WTC11 (cell line): ENCODE measurements at regions not wholly inside any gene's neighbourhood (a gene's known extent, or its start where the extent isn't known, plus 50 kb on each side); places are given as distances from the start of the nearest gene placed in this dataset.
A peak's percentile ranks its signal among the peaks of the same experiment; 100 is the strongest.

Experiments
- ATAC-seq: fragments of 200-7000 bp; cut with Tn5 transposase; 2 replicates; pipeline ENCODE4 v1.10.0; 2021; ENCODE audit warnings: mild to moderate bottlenecking, moderate library complexity
- CTCF ChIA-PET: fragments of 300-600 bp; sonication (Branson Sonifier 250); formaldehyde crosslinking; loops from one replicate; lab custom pipeline; 2021; ENCODE audit warnings: antibody characterized with exemption; lab: Charles Lee
- POLR2A ChIA-PET: fragments of 350-600 bp; sonication (Branson Sonifier 250); formaldehyde crosslinking; loops from one replicate; lab custom pipeline; 2021; ENCODE audit warnings: antibody characterized with exemption; lab: Charles Lee
- DNase-seq: peaks from one replicate; pipeline ENCODE4 v3.0.0; 2021; ENCODE audit warnings: low spot score
- H3K27ac Mint-ChIP-seq: 2 replicates; pipeline ENCODE4 v1.8.0; 2021; ENCODE audit warnings: mixed read lengths
- H3K27me3 Mint-ChIP-seq: 2 replicates; pipeline ENCODE4 v1.8.0; 2021; ENCODE audit warnings: low read depth, mild to moderate bottlenecking, moderate library complexity, mixed read lengths
- H3K36me3 Mint-ChIP-seq: 2 replicates; pipeline ENCODE4 v1.8.0; 2021; ENCODE audit warnings: mixed read lengths
- H3K4me1 Mint-ChIP-seq: 2 replicates; pipeline ENCODE4 v1.8.0; 2022; ENCODE audit warnings: mixed read lengths
- H3K4me3 Mint-ChIP-seq: 2 replicates; pipeline ENCODE4 v1.8.0; 2021; ENCODE audit warnings: mild to moderate bottlenecking, moderate library complexity, mixed read lengths
- H3K9me3 Mint-ChIP-seq: 2 replicates; pipeline ENCODE4 v1.8.0; 2021; ENCODE audit warnings: mixed read lengths
- FOXJ3 ChIP-seq: sonication (generic); formaldehyde crosslinking; IDR thresholded peaks from 2 replicates; pipeline ENCODE4 v1.9.0; 2021; ENCODE audit warnings: missing genetic modification reagents, mild to moderate bottlenecking, borderline replicate concordance
- GABPB1 ChIP-seq: sonication (generic); formaldehyde crosslinking; IDR thresholded peaks from 2 replicates; pipeline ENCODE4 v1.8.1; 2023; ENCODE audit warnings: mild to moderate bottlenecking, missing genetic modification reagents
- JUN ChIP-seq: sonication (generic); formaldehyde crosslinking; IDR thresholded peaks from 2 replicates; pipeline ENCODE4 v1.8.0; 2023; ENCODE audit warnings: mild to moderate bottlenecking, missing genetic modification reagents
- NR1H2 ChIP-seq: sonication (generic); formaldehyde crosslinking; IDR thresholded peaks from 2 replicates; pipeline ENCODE4 v1.9.0; 2021; ENCODE audit warnings: mild to moderate bottlenecking, moderate library complexity, missing genetic modification reagents
- NR2C2 ChIP-seq: sonication (generic); formaldehyde crosslinking; IDR thresholded peaks from 2 replicates; pipeline ENCODE4 v1.8.0; 2022; ENCODE audit warnings: mild to moderate bottlenecking, missing genetic modification reagents
- OVOL2 ChIP-seq: fragments of 250-450 bp; sonication (Bioruptor Pico); IDR thresholded peaks from 2 replicates; pipeline ENCODE4 v1.9.0; 2021; ENCODE audit warnings: mild to moderate bottlenecking, borderline replicate concordance
- SP1 ChIP-seq: sonication (generic); formaldehyde crosslinking; conservative IDR thresholded peaks from 2 replicates; pipeline ENCODE4 v1.8.1; 2022; ENCODE audit warnings: missing genetic modification reagents
- TEAD1 ChIP-seq: sonication (generic); formaldehyde crosslinking; IDR thresholded peaks from 2 replicates; pipeline ENCODE4 v1.8.0; 2022; ENCODE audit warnings: mild to moderate bottlenecking, missing genetic modification reagents
- TP53 ChIP-seq: sonication (generic); formaldehyde crosslinking; IDR thresholded peaks from 2 replicates; pipeline ENCODE4 v1.8.1; 2023; ENCODE audit warnings: mild to moderate bottlenecking, missing genetic modification reagents
- ZNF317 ChIP-seq: sonication (generic); formaldehyde crosslinking; IDR thresholded peaks from 2 replicates; pipeline ENCODE4 v1.8.1; 2023; ENCODE audit warnings: low read depth, mild to moderate bottlenecking, moderate library complexity, missing genetic modification reagents, borderline replicate concordance
- ZNF416 ChIP-seq: fragments of 250-450 bp; sonication (Bioruptor Pico); IDR thresholded peaks from 2 replicates; pipeline ENCODE4 v1.9.0; 2021; ENCODE audit warnings: mild to moderate bottlenecking, inconsistent platforms
- TF ChIP-seq, protein P1 (sequence below): fragments of 250-450 bp; sonication (Bioruptor Pico); conservative IDR thresholded peaks from 2 replicates; pipeline ENCODE4 v1.9.0; 2021; ENCODE audit warnings: mild to moderate bottlenecking
- TF ChIP-seq, protein P2 (sequence below): sonication (generic); formaldehyde crosslinking; IDR thresholded peaks from 2 replicates; pipeline ENCODE4 v1.8.1; 2023; ENCODE audit warnings: mild to moderate bottlenecking, moderate library complexity, missing genetic modification reagents
- TF ChIP-seq, protein P3 (sequence below): fragments of 250-450 bp; sonication (Bioruptor Pico); IDR thresholded peaks from 2 replicates; pipeline ENCODE4 v1.8.0; 2021; ENCODE audit warnings: mild to moderate bottlenecking
- TF ChIP-seq, protein P4 (sequence below): sonication (generic); formaldehyde crosslinking; IDR thresholded peaks from 2 replicates; pipeline ENCODE4 v1.8.1; 2023; ENCODE audit warnings: mild to moderate bottlenecking, missing genetic modification reagents, moderate library complexity
- TF ChIP-seq, protein P5 (sequence below): sonication (generic); formaldehyde crosslinking; IDR thresholded peaks from 2 replicates; pipeline ENCODE4 v1.8.1; 2022; ENCODE audit warnings: mild to moderate bottlenecking, missing genetic modification reagents, moderate library complexity, borderline replicate concordance
- TF ChIP-seq, protein P6 (sequence below): sonication (generic); formaldehyde crosslinking; IDR thresholded peaks from 2 replicates; pipeline ENCODE4 v1.8.1; 2023; ENCODE audit warnings: mild to moderate bottlenecking, missing genetic modification reagents
- TF ChIP-seq, protein P7 (sequence below): fragments of 250-450 bp; sonication (Bioruptor Pico); IDR thresholded peaks from 2 replicates; pipeline ENCODE4 v1.9.0; 2021; ENCODE audit warnings: mild to moderate bottlenecking, borderline replicate concordance

DNA sequence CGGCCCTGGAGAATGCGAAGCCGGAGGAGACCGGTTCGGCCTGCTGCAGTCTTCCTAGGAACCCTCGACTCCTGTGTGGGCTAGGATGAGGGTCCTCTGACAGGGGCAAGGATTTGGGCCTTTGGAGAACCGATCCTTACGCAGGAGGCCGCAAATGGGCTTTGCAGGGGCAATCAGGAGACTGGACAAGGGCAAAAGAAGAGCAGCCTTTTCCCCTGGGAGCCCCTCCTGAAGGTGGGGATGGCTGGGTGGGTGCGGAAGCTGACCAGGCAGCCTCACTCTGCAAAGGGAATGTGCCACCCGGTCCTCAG is 111.7 kb downstream of the NAV1 start:
- TF ChIP-seq SP1 (CRISPR knock-in tag), result no peak
- no peak for TF ChIP-seq JUN (CRISPR knock-in tag)
- TF ChIP-seq, protein P1, sequence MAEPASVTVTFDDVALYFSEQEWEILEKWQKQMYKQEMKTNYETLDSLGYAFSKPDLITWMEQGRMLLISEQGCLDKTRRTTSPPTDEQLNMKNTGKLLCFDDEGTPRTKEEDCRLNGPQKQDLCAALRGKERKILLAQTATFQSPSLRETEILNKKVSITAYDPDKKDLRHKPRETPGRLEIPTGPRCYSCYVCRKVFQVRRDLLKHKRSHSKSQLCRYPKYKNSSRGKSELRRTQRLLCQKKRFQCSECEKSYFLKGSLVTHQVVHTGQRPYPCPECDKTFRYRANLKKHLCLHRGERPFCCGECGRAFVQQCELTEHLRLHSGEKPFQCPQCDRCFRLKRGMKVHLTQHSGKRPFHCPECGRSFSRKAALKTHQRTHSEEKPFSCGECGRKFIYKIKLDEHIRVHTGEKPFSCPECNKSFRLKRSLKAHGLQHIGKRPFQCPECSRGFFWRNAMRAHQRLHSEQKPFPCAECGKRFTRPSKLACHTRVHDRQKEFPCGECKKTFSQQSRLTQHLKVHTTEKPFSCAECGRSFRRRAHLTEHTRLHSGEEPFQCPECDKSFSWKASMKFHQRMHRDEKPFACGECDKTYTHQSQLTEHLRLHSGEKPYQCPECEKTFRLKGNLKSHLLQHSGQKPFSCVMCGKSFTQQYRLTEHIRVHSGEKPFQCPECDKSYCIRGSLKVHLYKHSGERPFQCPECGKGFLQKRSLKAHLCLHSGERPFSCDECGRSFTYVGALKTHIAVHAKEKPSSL, result no peak
- TF ChIP-seq, all 79 proteins: peak for 0
- Mint-ChIP-seq H3K27ac (peak overlapping the region; percentile 90), H3K4me3 (peak overlapping the region; percentile 79), H3K36me3 (no peaks in the 10 kb centered on the region), H3K4me1 (peaks cover 60% of the 10 kb centered on the region), H3K9me3 (no peaks in the 10 kb centered on the region), H3K27me3 (peaks cover 17% of the 10 kb centered on the region)
- ChIA-PET CTCF (interaction anchor here (1.0 to 6.2 kb wide), 20 partner anchors 9 to 215 kb away, joined by 3 to 45 read pairs (median 7); partner anchors contain the start of gene IPO9), POLR2A (interaction anchor here (0.7 to 2.0 kb wide), 6 partner anchors 26 to 391 kb away, joined by 3 to 10 read pairs (median 4); no protein-coding TSS in a partner anchor)
- no peak for DNase-seq
- ATAC-seq, result no peak

DNA sequence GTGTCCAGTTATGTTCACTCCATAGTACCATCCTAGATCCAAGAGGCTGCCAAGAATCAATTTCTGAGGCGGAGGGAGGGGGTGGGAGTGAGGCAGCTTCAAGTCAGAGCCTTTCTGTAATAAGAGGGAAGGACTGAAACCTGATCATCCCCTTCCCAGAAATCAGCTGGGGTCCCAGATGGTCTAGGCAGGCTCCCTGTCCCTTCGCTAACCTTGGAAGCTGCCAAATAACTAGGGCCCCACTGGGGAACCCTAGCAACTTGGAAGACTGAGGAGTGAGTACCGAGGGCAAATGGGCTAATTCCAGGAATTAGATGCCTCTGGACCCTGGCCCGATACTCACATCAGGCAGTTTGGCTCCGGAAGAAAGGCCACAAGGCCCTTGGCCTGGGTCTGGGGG is 113.3 kb downstream of the NAV1 start:
- Mint-ChIP-seq H3K4me3 (peak overlapping the region; percentile 79; the same call in 1 of the 2 replicates), H3K27ac (no peak overlapping the region)
- CTCF ChIA-PET, result interaction anchor here (2.4 to 6.2 kb wide), 3 partner anchors 51 to 177 kb away, joined by 6 to 45 read pairs (median 42); partner anchors contain the start of gene IPO9

DNA sequence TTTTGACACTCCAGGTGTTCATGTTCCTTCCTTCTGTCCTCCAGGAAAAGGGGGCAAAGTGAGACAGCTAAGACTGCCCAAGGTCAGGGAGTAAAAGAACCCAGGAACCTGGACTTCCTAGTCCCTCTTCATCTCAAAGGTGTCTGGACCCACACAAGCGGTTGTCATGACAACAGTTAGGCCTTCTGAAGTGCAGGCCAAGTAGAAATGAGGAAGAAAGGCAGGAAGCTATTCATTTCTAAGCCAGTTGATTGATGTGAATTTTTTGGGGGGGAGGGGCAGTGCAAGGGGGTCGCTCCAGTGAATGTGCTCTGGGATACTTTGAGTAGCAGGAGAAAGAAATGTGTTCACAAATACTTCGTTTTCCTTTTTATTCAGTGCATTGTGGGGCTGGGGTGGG is 114.3 kb downstream of the NAV1 start:
- H3K27ac Mint-ChIP-seq, result no peak overlapping the region
- peaks cover 4% of the 10 kb centered on the region for H3K27me3 Mint-ChIP-seq
- ChIA-PET POLR2A (no interaction called here), CTCF (interaction anchor here (0.6 to 6.2 kb wide), 2 partner anchors 50 to 89 kb away, joined by 3 to 42 read pairs; no protein-coding TSS in a partner anchor)
- peaks cover 52% of the 10 kb centered on the region for H3K4me1 Mint-ChIP-seq
- no peak overlapping the region for H3K4me3 Mint-ChIP-seq
- no peaks in the 10 kb centered on the region for H3K36me3 Mint-ChIP-seq
- ATAC-seq (no peak), DNase-seq (no peak)
- H3K9me3 Mint-ChIP-seq, result no peaks in the 10 kb centered on the region
- TF ChIP-seq, protein P2, sequence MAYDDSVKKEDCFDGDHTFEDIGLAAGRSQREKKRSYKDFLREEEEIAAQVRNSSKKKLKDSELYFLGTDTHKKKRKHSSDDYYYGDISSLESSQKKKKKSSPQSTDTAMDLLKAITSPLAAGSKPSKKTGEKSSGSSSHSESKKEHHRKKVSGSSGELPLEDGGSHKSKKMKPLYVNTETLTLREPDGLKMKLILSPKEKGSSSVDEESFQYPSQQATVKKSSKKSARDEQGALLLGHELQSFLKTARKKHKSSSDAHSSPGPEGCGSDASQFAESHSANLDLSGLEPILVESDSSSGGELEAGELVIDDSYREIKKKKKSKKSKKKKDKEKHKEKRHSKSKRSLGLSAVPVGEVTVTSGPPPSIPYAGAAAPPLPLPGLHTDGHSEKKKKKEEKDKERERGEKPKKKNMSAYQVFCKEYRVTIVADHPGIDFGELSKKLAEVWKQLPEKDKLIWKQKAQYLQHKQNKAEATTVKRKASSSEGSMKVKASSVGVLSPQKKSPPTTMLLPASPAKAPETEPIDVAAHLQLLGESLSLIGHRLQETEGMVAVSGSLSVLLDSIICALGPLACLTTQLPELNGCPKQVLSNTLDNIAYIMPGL, result no peak
- no peak for TF ChIP-seq NR2C2 (CRISPR knock-in tag)
- TF ChIP-seq, protein P3, sequence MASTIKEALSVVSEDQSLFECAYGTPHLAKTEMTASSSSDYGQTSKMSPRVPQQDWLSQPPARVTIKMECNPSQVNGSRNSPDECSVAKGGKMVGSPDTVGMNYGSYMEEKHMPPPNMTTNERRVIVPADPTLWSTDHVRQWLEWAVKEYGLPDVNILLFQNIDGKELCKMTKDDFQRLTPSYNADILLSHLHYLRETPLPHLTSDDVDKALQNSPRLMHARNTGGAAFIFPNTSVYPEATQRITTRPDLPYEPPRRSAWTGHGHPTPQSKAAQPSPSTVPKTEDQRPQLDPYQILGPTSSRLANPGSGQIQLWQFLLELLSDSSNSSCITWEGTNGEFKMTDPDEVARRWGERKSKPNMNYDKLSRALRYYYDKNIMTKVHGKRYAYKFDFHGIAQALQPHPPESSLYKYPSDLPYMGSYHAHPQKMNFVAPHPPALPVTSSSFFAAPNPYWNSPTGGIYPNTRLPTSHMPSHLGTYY (CRISPR knock-in tag), result no peak
- TF ChIP-seq FOXJ3, result no peak
- no peak for TF ChIP-seq ZNF416
- no peak for TF ChIP-seq GABPB1
- no peak for TF ChIP-seq NR1H2 (CRISPR knock-in tag)
- TF ChIP-seq, protein P4, sequence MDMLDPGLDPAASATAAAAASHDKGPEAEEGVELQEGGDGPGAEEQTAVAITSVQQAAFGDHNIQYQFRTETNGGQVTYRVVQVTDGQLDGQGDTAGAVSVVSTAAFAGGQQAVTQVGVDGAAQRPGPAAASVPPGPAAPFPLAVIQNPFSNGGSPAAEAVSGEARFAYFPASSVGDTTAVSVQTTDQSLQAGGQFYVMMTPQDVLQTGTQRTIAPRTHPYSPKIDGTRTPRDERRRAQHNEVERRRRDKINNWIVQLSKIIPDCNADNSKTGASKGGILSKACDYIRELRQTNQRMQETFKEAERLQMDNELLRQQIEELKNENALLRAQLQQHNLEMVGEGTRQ (CRISPR knock-in tag), result no peak
- TF ChIP-seq, protein P5, sequence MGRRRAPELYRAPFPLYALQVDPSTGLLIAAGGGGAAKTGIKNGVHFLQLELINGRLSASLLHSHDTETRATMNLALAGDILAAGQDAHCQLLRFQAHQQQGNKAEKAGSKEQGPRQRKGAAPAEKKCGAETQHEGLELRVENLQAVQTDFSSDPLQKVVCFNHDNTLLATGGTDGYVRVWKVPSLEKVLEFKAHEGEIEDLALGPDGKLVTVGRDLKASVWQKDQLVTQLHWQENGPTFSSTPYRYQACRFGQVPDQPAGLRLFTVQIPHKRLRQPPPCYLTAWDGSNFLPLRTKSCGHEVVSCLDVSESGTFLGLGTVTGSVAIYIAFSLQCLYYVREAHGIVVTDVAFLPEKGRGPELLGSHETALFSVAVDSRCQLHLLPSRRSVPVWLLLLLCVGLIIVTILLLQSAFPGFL (CRISPR knock-in tag), result no peak
- TF ChIP-seq, protein P6, sequence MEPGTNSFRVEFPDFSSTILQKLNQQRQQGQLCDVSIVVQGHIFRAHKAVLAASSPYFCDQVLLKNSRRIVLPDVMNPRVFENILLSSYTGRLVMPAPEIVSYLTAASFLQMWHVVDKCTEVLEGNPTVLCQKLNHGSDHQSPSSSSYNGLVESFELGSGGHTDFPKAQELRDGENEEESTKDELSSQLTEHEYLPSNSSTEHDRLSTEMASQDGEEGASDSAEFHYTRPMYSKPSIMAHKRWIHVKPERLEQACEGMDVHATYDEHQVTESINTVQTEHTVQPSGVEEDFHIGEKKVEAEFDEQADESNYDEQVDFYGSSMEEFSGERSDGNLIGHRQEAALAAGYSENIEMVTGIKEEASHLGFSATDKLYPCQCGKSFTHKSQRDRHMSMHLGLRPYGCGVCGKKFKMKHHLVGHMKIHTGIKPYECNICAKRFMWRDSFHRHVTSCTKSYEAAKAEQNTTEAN (CRISPR knock-in tag), result no peak
- TF ChIP-seq, protein P7, sequence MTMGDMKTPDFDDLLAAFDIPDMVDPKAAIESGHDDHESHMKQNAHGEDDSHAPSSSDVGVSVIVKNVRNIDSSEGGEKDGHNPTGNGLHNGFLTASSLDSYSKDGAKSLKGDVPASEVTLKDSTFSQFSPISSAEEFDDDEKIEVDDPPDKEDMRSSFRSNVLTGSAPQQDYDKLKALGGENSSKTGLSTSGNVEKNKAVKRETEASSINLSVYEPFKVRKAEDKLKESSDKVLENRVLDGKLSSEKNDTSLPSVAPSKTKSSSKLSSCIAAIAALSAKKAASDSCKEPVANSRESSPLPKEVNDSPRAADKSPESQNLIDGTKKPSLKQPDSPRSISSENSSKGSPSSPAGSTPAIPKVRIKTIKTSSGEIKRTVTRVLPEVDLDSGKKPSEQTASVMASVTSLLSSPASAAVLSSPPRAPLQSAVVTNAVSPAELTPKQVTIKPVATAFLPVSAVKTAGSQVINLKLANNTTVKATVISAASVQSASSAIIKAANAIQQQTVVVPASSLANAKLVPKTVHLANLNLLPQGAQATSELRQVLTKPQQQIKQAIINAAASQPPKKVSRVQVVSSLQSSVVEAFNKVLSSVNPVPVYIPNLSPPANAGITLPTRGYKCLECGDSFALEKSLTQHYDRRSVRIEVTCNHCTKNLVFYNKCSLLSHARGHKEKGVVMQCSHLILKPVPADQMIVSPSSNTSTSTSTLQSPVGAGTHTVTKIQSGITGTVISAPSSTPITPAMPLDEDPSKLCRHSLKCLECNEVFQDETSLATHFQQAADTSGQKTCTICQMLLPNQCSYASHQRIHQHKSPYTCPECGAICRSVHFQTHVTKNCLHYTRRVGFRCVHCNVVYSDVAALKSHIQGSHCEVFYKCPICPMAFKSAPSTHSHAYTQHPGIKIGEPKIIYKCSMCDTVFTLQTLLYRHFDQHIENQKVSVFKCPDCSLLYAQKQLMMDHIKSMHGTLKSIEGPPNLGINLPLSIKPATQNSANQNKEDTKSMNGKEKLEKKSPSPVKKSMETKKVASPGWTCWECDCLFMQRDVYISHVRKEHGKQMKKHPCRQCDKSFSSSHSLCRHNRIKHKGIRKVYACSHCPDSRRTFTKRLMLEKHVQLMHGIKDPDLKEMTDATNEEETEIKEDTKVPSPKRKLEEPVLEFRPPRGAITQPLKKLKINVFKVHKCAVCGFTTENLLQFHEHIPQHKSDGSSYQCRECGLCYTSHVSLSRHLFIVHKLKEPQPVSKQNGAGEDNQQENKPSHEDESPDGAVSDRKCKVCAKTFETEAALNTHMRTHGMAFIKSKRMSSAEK (CRISPR knock-in tag), result no peak
- no peak for TF ChIP-seq ZNF317 (CRISPR knock-in tag)
- no peak for TF ChIP-seq TEAD1 (CRISPR knock-in tag)
- no peak for TF ChIP-seq TP53

More for the DNA sequence above, 113.3 kb downstream of the NAV1 start:
- Mint-ChIP-seq H3K36me3 (no peaks in the 10 kb centered on the region), H3K4me1 (peaks cover 57% of the 10 kb centered on the region), H3K9me3 (no peaks in the 10 kb centered on the region), H3K27me3 (peaks cover 5% of the 10 kb centered on the region)
- POLR2A ChIA-PET, result interaction anchor here (0.9 to 1.2 kb wide), 2 partner anchors 24 to 38 kb away, joined by 4 read pairs; no protein-coding TSS in a partner anchor
- no peak for ATAC-seq
- TF ChIP-seq OVOL2 (CRISPR knock-in tag), result no peak
- DNase-seq, result no peak
